Ovary (tissue), 3 donors: ENCODE measurements at regions not wholly inside any gene's neighbourhood (a gene's known extent, or its start where the extent isn't known, plus 50 kb on each side); places are given as distances from the start of the nearest gene placed in this dataset.

Source experiments
- CTCF ChIP-seq, 3 donors: fragments of 450-650 bp in 2 of 3; fragments of 200-600 bp in 1 of 3; IDR thresholded peaks; one replicate each; pipeline versions ENCODE4 v1.5.1 to v1.8.0; 2016 to 2022; ENCODE audit warnings: antibody characterized with exemption in 3 of 3, mild to moderate bottlenecking in 1 of 3
- POLR2A ChIP-seq: fragments of 450-650 bp; IDR thresholded peaks from one replicate; pipeline ENCODE4 v1.6.1; 2017; ENCODE audit warnings: antibody characterized with exemption, mild to moderate bottlenecking, moderate library complexity
- donor health status: DM: no; HTN: no; CAD: no.

GRCh38 chr6:147699140-147699539, 190.7 kb downstream of the SAMD5 start:
- TF ChIP-seq POLR2A (no peak), CTCF (IDR thresholded peaks at IDR 0.05) (no peak)
